ENCODE measurements at regions not wholly inside any gene's neighbourhood (a gene's known extent, or its start where the extent isn't known, plus 50 kb on each side); places are given as distances from the start of the nearest gene placed in this dataset.

GRCh38 chr3:70583682-70584081, 271.2 kb upstream of the MDFIC2 start:
- TF ChIP-seq CTCF (IDR thresholded peaks at IDR 0.05; ENCODE audit: low read length) = no peak
- TF ChIP-seq EZH2 (IDR thresholded peaks at IDR 0.05; ENCODE audit: borderline replicate concordance, low read length) = no peak

All from OCI-LY1 (cell line).